ENCODE measurements at regions not wholly inside any gene's neighbourhood (a gene's known extent, or its start where the extent isn't known, plus 50 kb on each side); places are given as distances from the start of the nearest gene placed in this dataset.

DNA sequence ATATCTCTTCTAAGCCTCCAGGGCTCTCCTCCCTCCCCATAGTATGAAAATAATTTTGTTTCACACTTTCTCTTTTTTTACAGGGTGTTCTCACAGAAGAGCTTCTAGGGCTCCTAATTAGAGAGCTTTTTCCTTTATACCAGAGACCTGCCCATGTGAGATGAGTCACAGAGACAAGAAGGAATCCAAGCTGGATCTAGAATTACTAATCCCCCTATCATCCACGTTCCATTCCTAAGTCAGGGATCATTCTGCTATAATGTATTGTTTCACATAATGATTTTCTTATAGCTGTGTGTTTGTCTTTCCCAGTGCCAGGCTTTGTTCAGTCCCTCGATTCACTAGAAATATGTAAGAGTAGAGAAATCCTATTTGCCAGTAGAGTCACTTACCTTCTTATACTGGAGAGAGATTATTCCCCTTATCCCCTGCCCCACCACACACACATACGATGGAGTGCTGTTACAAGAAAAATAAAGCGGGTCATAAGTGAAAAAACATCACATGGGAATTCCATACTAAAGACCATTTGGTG, 778.3 kb upstream of the LRRC4C start:
- TF ChIP-seq EZH2 (IDR thresholded peaks at IDR 0.05; ENCODE audit: borderline replicate concordance, low read depth, low read length, severe bottlenecking) (no peak), MYC (IDR thresholded peaks at IDR 0.05; ENCODE audit: low read depth, low read length) (no peak), POLR2AphosphoS5 (IDR thresholded peaks at IDR 0.05; ENCODE audit: insufficient read depth, low read depth, low read length) (no peak), GATA2 (IDR thresholded peaks at IDR 0.05; ENCODE audit: insufficient read depth, insufficient read length, low read depth, low read length) (no peak), JUN (IDR thresholded peaks at IDR 0.05; ENCODE audit: borderline replicate concordance, insufficient read depth, insufficient read length, low read depth) (no peak), FOS (IDR thresholded peaks at IDR 0.05; ENCODE audit: borderline replicate concordance, insufficient read depth, low read length) (no peak), POLR2A (IDR thresholded peaks at IDR 0.05; ENCODE audit: low read depth, low read length) (no peak)
- TF ChIP-seq, protein P1, sequence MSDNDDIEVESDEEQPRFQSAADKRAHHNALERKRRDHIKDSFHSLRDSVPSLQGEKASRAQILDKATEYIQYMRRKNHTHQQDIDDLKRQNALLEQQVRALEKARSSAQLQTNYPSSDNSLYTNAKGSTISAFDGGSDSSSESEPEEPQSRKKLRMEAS (IDR thresholded peaks at IDR 0.05; ENCODE audit: insufficient read depth, insufficient read length) = no peak
- TF ChIP-seq, protein P2, sequence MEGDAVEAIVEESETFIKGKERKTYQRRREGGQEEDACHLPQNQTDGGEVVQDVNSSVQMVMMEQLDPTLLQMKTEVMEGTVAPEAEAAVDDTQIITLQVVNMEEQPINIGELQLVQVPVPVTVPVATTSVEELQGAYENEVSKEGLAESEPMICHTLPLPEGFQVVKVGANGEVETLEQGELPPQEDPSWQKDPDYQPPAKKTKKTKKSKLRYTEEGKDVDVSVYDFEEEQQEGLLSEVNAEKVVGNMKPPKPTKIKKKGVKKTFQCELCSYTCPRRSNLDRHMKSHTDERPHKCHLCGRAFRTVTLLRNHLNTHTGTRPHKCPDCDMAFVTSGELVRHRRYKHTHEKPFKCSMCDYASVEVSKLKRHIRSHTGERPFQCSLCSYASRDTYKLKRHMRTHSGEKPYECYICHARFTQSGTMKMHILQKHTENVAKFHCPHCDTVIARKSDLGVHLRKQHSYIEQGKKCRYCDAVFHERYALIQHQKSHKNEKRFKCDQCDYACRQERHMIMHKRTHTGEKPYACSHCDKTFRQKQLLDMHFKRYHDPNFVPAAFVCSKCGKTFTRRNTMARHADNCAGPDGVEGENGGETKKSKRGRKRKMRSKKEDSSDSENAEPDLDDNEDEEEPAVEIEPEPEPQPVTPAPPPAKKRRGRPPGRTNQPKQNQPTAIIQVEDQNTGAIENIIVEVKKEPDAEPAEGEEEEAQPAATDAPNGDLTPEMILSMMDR (IDR thresholded peaks at IDR 0.05; ENCODE audit: extremely low read depth in 1 of 2, insufficient read depth in 1 of 2, low read depth in 1 of 2, low read length in 2 of 2) = no peak
- Histone ChIP-seq H3K4me1 (ENCODE audit: control insufficient read depth, extremely low read depth, insufficient read depth, low read length) (no peaks in the 10 kb centered on the region), H3K27me3 (ENCODE audit: control insufficient read depth in 2 of 2, insufficient read depth in 2 of 2, low read length in 2 of 2) (no peaks in the 10 kb centered on the region), H3K36me3 (ENCODE audit: control insufficient read depth in 2 of 2, extremely low read depth in 1 of 2, insufficient read depth in 2 of 2, low read length in 2 of 2) (no peaks in the 10 kb centered on the region), H3K79me2 (ENCODE audit: control insufficient read depth, insufficient read depth, low read length) (no peaks in the 10 kb centered on the region), H3K27ac (ENCODE audit: insufficient read depth, low read depth, low read length) (no peak overlapping the region), H4K20me1 (replicated peaks; ENCODE audit: control insufficient read depth, extremely low read depth, insufficient read depth, low read length) (no peaks in the 10 kb centered on the region), H3K9me1 (replicated peaks; ENCODE audit: control insufficient read depth, extremely low read depth, insufficient read depth, low read length) (no peaks in the 10 kb centered on the region), H3K4me3 (replicated peaks in 1 of 3; ENCODE audit: insufficient read depth in 1 of 3, low read depth in 1 of 3, low read length in 3 of 3) (no peak overlapping the region), H3K4me2 (ENCODE audit: insufficient read depth, low read length) (no peak overlapping the region), H3K9me3 (replicated peaks; ENCODE audit: control insufficient read depth, insufficient read depth, low read length) (no peaks in the 10 kb centered on the region), H3K9ac (replicated peaks; ENCODE audit: extremely low read depth, insufficient read depth, low read length) (no peak overlapping the region), H2AFZ (ENCODE audit: low read depth, low read length) (no peak overlapping the region)
- CTCF ChIA-PET = no interaction called here
- intact Hi-C loops (cut with micrococcal nuclease) (no loop called here), dilution Hi-C loops (cut with MboI; ENCODE audit: extremely low pct_ligation_motif_present, low sequenced_read_pairs) (no loop called here)
- DNase-seq (ENCODE audit: low read depth, low spot score) = no peak
- no TSS peak for BruUV-seq (replicated peaks)
- FAIRE-seq = no peak
- POLR2A ChIA-PET = no interaction called here

Measured in endothelial cell of umbilical vein (primary cell).